ENCODE measurements at regions not wholly inside any gene's neighbourhood (a gene's known extent, or its start where the extent isn't known, plus 50 kb on each side); places are given as distances from the start of the nearest gene placed in this dataset.

DNA sequence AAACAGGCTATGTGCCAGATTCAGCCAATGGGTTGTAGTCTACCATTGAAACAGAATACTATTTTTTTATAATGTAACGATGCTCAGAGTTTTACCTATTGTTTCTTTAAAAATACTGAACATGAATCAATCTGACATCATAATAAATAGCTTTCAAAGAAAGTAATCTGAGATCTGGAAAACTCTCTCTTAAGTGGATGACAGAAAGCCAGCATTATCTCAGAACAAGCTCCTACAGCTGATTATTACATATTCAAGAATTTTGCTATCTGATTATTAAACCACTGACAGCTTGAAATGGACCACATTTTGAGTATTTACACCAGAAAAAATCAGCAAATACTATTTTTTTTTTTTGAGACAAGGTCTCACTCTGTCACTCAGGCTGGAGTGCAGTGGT is 484.2 kb upstream of the SOX9 start:
- Histone ChIP-seq H3K79me1 (ENCODE audit: low read depth, low read length) (no peaks in the 10 kb centered on the region), H3K4me2 (ENCODE audit: insufficient read depth in 1 of 2, low read depth in 2 of 2, low read length in 2 of 2) (no peak overlapping the region), H3K18ac (ENCODE audit: extremely low read depth, low read length) (no peak overlapping the region), H4K5ac (ENCODE audit: insufficient read length, low read depth, low read length) (no peak overlapping the region), H3K4ac (replicated peaks; ENCODE audit: insufficient read length, low read depth, low read length) (no peak overlapping the region), H4K8ac (ENCODE audit: extremely low read depth, insufficient read depth, low read length) (no peak overlapping the region), H3K56ac (replicated peaks; ENCODE audit: insufficient read length, low read depth, low read length) (no peak overlapping the region), H4K91ac (replicated peaks; ENCODE audit: insufficient read length, low read length) (no peak overlapping the region), H3K36me3 (ENCODE audit: control insufficient read depth in 2 of 4, insufficient read depth in 4 of 4, low read length in 3 of 4) (no peaks in the 10 kb centered on the region), H4K20me1 (replicated peaks in 1 of 2; ENCODE audit: control insufficient read depth in 1 of 2, insufficient read depth in 2 of 2, low read length in 2 of 2) (no peaks in the 10 kb centered on the region), H3K79me2 (ENCODE audit: control insufficient read depth in 1 of 2, insufficient read depth in 2 of 2, low read length in 2 of 2) (no peaks in the 10 kb centered on the region), H3K4me3 (ENCODE audit: extremely low read depth in 1 of 4, insufficient read depth in 2 of 4, low read depth in 3 of 4, low read length in 4 of 4) (no peak overlapping the region), H3K9me3 (ENCODE audit: insufficient read depth in 2 of 2, low read depth in 1 of 2, low read length in 1 of 2) (no peaks in the 10 kb centered on the region), H2BK12ac (ENCODE audit: low read depth, low read length) (no peak overlapping the region), H3K4me1 (replicated peaks in 1 of 4; ENCODE audit: control insufficient read depth in 3 of 4, insufficient read depth in 4 of 4, low read length in 3 of 4) (no peaks in the 10 kb centered on the region), H3K27ac (ENCODE audit: low read depth, low read length) (no peak overlapping the region), H3K14ac (ENCODE audit: insufficient read length) (no peak overlapping the region), H2AFZ (ENCODE audit: low read length) (no peak overlapping the region), H3K9ac (replicated peaks in 1 of 4; ENCODE audit: extremely low read depth in 1 of 4, low read depth in 3 of 4, low read length in 3 of 4) (no peak overlapping the region), H3K23ac (ENCODE audit: insufficient read length) (no peak overlapping the region), H3K27me3 (replicated peaks in 1 of 4; ENCODE audit: control insufficient read depth in 3 of 4, extremely low read depth in 1 of 4, insufficient read depth in 3 of 4, low read length in 3 of 4) (no peaks in the 10 kb centered on the region), H2BK15ac (ENCODE audit: low read length) (no peak overlapping the region), H2AK5ac (ENCODE audit: low read depth, low read length) (no peak overlapping the region), H2BK120ac (replicated peaks; ENCODE audit: low read depth, low read length) (no peak overlapping the region), H3K23me2 (ENCODE audit: low read depth, low read length) (no peaks in the 10 kb centered on the region), H2BK5ac (ENCODE audit: low read depth, low read length) (no peak overlapping the region), H2BK20ac (ENCODE audit: low read length) (no peak overlapping the region)
- CTCF ChIA-PET (ENCODE audit: partially characterized antibody), result no interaction called here
- POLR2A ChIA-PET (ENCODE audit: partially characterized antibody), result no interaction called here
- no peak for TF ChIP-seq SP1 (IDR thresholded peaks at IDR 0.05; ENCODE audit: low read depth, low read length)
- no peak for TF ChIP-seq SIX5 (IDR thresholded peaks at IDR 0.05; ENCODE audit: low read depth, low read length)
- DNase-seq (ENCODE audit: low read depth in 1 of 2, low spot score in 2 of 2) (no peak), FAIRE-seq (no peak)
- 100% methylated on average over 1 of the region's 1 CpG; no CpG with 5 or more reads in 1 of the 2 experiments for WGBS, 2 experiments (ENCODE audit: extremely low coverage in 1 of 2, insufficient coverage in 1 of 2, insufficient read length in 1 of 2, insufficient replicate concordance in 2 of 2, low coverage in 1 of 2, low lambda C conversion rate in 2 of 2, missing lambda C conversion rate in 1 of 2)
